GM06990 (cell line): ENCODE measurements at regions not wholly inside any gene's neighbourhood (a gene's known extent, or its start where the extent isn't known, plus 50 kb on each side); places are given as distances from the start of the nearest gene placed in this dataset.

ENCODE experiments used
- DNase-seq: peaks from one replicate; pipeline ENCODE4 v3.0.0-alpha.2; 2011; ENCODE audit not compliant: insufficient read length; ENCODE audit errors: extremely low read depth
- H3K27me3 ChIP-seq: replicated peaks from 2 replicates; pipeline ENCODE4 v1.6.0; 2011; ENCODE audit warnings: low read length; ENCODE audit not compliant: control insufficient read depth, insufficient read depth
- H3K36me3 ChIP-seq: 2 replicates; pipeline ENCODE4 v1.5.1; 2011; ENCODE audit warnings: low read length; ENCODE audit not compliant: control insufficient read depth, insufficient read depth
- H3K4me3 ChIP-seq: replicated peaks from 2 replicates; pipeline ENCODE4 v1.5.1; 2011; ENCODE audit warnings: low read depth, mild to moderate bottlenecking, control low read depth, low read length
- TF ChIP-seq, protein P1 (sequence below): IDR thresholded peaks from 2 replicates; pipeline ENCODE4 v1.5.1; 2011; ENCODE audit warnings: low read length, control low read depth, mild to moderate bottlenecking, inconsistent platforms; ENCODE audit not compliant: insufficient read depth, poor library complexity, severe bottlenecking

GRCh38 chr3:25304916-25305315 lies 123.1 kb upstream of the RARB start:
- Histone ChIP-seq H3K36me3 (no peaks in the 10 kb centered on the region), H3K27me3 (no peaks in the 10 kb centered on the region), H3K4me3 (no peak overlapping the region)
- DNase-seq: no peak
- TF ChIP-seq, protein P1, sequence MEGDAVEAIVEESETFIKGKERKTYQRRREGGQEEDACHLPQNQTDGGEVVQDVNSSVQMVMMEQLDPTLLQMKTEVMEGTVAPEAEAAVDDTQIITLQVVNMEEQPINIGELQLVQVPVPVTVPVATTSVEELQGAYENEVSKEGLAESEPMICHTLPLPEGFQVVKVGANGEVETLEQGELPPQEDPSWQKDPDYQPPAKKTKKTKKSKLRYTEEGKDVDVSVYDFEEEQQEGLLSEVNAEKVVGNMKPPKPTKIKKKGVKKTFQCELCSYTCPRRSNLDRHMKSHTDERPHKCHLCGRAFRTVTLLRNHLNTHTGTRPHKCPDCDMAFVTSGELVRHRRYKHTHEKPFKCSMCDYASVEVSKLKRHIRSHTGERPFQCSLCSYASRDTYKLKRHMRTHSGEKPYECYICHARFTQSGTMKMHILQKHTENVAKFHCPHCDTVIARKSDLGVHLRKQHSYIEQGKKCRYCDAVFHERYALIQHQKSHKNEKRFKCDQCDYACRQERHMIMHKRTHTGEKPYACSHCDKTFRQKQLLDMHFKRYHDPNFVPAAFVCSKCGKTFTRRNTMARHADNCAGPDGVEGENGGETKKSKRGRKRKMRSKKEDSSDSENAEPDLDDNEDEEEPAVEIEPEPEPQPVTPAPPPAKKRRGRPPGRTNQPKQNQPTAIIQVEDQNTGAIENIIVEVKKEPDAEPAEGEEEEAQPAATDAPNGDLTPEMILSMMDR: no peak

DNA sequence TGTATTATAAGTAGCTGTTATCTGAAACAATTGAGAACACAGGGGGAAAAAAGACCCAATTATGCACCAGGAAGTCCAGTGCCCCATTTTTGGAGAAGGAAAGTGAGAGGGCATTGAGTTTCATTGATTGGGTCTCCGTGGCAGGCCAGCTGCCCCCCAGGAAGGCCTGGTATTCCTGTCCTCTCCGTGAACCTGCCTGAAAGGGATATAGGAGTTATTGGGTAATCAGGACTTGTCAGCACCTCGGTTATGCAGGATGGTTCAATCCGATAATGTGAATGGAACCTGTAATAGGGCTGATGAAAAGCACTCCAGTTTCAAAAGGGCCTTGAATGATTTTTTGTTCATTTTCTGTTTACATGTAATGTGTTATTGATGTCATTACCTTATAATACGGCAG lies 122.0 kb upstream of the RARB start:
- no peak for DNase-seq
- H3K27me3 ChIP-seq: no peaks in the 10 kb centered on the region
- H3K4me3 ChIP-seq: no peak overlapping the region
- TF ChIP-seq, protein P1: no peak
- H3K36me3 ChIP-seq: no peaks in the 10 kb centered on the region

DNA sequence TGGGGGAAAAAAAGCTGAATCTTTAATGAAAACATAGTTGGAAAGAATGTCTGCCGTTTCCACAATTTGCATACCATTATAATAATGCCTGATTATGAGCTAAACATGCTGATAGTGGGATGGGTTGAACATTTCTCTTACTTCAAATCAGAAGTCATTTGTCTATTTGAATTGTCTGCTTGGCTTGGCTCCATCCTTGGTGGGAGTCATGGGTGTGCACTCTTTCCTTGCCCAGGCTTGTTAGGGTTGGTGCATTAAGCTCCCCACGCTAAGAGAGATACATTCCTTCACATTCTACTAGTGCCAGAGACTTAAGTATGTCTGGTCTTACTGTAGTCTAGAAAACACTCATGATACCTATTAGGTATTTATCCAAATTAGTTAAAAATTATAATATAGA lies 121.4 kb upstream of the RARB start:
- H3K36me3 ChIP-seq: no peaks in the 10 kb centered on the region
- DNase-seq: no peak
- H3K4me3 ChIP-seq: no peak overlapping the region
- TF ChIP-seq, protein P1: no peak
- H3K27me3 ChIP-seq: no peaks in the 10 kb centered on the region

DNA sequence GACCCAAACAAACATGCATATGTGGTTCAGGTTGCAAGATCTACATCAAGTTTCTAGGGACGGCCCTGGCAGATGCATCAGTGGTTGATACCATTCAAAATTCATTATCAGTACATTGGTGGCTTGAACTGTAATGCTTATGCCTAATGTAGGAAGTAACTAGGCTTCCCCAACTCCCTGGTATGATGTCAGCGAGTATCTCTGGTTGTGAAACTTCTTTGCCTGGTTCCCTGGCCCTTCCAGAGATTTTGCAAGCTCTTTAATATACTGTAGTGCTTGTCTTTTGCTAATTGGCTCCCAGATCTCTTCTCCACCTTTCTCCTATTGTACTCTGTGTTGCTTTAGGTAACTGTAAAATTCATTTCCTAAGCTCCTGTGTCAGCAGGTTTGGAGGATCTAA lies 114.8 kb upstream of the RARB start:
- no peaks in the 10 kb centered on the region for H3K36me3 ChIP-seq
- no peak overlapping the region for H3K4me3 ChIP-seq
- no peaks in the 10 kb centered on the region for H3K27me3 ChIP-seq
- TF ChIP-seq, protein P1: no peak
- no peak for DNase-seq

- Histone ChIP-seq H3K36me3 (no peaks in the 10 kb centered on the region), H3K27me3 (no peaks in the 10 kb centered on the region), H3K4me3 (no peak overlapping the region)
- TF ChIP-seq, protein P1: no peak
- DNase-seq: no peak
These were observed 103.0 kb upstream of the RARB start for GRCh38 chr3:25324954-25325655.

DNA sequence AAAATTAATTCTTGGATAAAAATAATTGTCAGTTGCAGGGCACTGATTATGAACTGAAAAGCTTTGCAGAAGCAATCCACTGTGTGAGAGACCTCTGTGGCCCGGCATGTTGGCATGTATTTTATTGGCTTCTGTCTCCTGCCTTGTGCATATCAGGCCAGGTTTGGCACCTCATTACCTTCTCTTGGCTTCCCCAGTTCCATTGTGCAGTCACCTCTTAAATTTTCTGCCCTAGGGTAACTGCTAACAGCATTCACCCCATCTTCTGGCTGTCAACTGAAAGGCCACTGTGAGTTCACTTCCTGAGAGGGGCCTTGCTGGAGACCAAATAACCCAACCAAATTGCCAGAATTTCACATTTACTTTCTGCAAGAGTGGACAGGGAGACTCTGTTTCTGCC lies 92.7 kb upstream of the RARB start:
- Histone ChIP-seq H3K4me3 (no peak overlapping the region), H3K36me3 (no peaks in the 10 kb centered on the region), H3K27me3 (no peaks in the 10 kb centered on the region; the same call in 1 of the 2 replicates)
- TF ChIP-seq, protein P1: no peak
- DNase-seq: no peak
